ENCODE measurements at regions not wholly inside any gene's neighbourhood (a gene's known extent, or its start where the extent isn't known, plus 50 kb on each side); places are given as distances from the start of the nearest gene placed in this dataset.

DNA sequence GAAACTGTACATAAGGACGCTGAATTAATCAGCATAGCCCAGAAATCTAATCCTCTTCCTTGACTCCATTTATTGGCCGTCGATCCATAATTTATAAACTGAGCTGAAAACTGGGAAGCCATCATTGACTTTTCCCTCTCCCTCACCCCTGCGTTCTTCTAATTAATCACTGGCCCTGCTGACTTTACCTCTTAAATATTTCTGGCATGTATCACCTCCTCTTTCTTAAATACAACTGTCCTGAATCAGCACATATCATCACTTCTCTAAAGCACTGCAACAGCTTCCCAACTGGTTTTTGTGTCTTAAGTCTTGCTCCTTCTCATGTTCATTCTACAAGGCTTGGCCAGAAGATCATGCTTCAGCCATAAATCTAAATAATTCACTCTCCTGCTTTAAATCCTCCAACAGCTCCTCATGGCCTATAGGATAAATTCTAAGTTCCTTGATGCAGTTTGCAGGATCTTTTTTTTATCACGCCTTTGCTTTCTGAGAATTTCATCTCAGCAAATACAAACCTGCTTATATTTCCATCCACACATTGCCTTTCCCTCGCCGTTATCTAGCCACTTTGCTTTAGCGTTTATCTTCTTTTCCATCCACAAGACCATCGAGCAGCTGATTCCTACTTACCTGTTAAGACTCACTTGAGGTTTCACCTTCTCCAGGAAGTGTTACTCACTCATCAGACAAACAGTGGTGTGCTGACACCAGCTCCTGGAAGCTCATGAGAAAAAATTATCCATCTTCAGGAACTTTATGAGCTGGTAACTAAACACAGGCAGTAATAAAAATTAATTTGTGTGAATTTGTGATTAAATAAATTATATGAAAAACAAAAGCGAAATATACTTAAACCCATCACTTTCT lies 295.6 kb upstream of the FLRT2 start:
- H3K27me3 ChIP-seq (ENCODE audit: control insufficient read depth in 2 of 2, insufficient read depth in 2 of 2, low read length in 2 of 2): no peaks in the 10 kb centered on the region
- H2AFZ ChIP-seq (ENCODE audit: low read depth, low read length): no peak overlapping the region
- H3K9me1 ChIP-seq (replicated peaks; ENCODE audit: control insufficient read depth, extremely low read depth, insufficient read depth, low read length): no peaks in the 10 kb centered on the region
- no peak for FAIRE-seq
- DNase-seq (ENCODE audit: low read depth, low spot score): peak; percentile 39
- CTCF ChIA-PET: interaction anchor here (0.9 to 1.4 kb wide), 3 partner anchors 9 to 295 kb away, joined by 3 read pairs; partner anchors contain the start of gene FLRT2
- TF ChIP-seq FOS (IDR thresholded peaks at IDR 0.05; ENCODE audit: borderline replicate concordance, insufficient read depth, low read length): no peak
- TF ChIP-seq, protein P1, sequence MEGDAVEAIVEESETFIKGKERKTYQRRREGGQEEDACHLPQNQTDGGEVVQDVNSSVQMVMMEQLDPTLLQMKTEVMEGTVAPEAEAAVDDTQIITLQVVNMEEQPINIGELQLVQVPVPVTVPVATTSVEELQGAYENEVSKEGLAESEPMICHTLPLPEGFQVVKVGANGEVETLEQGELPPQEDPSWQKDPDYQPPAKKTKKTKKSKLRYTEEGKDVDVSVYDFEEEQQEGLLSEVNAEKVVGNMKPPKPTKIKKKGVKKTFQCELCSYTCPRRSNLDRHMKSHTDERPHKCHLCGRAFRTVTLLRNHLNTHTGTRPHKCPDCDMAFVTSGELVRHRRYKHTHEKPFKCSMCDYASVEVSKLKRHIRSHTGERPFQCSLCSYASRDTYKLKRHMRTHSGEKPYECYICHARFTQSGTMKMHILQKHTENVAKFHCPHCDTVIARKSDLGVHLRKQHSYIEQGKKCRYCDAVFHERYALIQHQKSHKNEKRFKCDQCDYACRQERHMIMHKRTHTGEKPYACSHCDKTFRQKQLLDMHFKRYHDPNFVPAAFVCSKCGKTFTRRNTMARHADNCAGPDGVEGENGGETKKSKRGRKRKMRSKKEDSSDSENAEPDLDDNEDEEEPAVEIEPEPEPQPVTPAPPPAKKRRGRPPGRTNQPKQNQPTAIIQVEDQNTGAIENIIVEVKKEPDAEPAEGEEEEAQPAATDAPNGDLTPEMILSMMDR (IDR thresholded peaks at IDR 0.05; ENCODE audit: extremely low read depth in 1 of 2, insufficient read depth in 1 of 2, low read depth in 1 of 2, low read length in 2 of 2): no peak
- no peak for TF ChIP-seq EZH2 (IDR thresholded peaks at IDR 0.05; ENCODE audit: borderline replicate concordance, low read depth, low read length, severe bottlenecking)
- no peak for TF ChIP-seq JUN (IDR thresholded peaks at IDR 0.05; ENCODE audit: borderline replicate concordance, insufficient read depth, insufficient read length, low read depth)
- no peak for TF ChIP-seq POLR2AphosphoS5 (IDR thresholded peaks at IDR 0.05; ENCODE audit: insufficient read depth, low read depth, low read length)
- no peak for TF ChIP-seq POLR2A (IDR thresholded peaks at IDR 0.05; ENCODE audit: low read depth, low read length)
- TF ChIP-seq MYC (IDR thresholded peaks at IDR 0.05; ENCODE audit: low read depth, low read length): no peak
- no peak for TF ChIP-seq GATA2 (IDR thresholded peaks at IDR 0.05; ENCODE audit: insufficient read depth, insufficient read length, low read depth, low read length)
- TF ChIP-seq, protein P2, sequence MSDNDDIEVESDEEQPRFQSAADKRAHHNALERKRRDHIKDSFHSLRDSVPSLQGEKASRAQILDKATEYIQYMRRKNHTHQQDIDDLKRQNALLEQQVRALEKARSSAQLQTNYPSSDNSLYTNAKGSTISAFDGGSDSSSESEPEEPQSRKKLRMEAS (IDR thresholded peaks at IDR 0.05; ENCODE audit: insufficient read depth, insufficient read length): no peak
- no peak overlapping the region for H3K4me2 ChIP-seq (ENCODE audit: insufficient read depth, low read length)
- H3K9me3 ChIP-seq (replicated peaks; ENCODE audit: control insufficient read depth, insufficient read depth, low read length): no peaks in the 10 kb centered on the region
- no peak overlapping the region for H3K27ac ChIP-seq (ENCODE audit: insufficient read depth, low read depth, low read length)
- dilution Hi-C loops (cut with MboI; ENCODE audit: extremely low pct_ligation_motif_present, low sequenced_read_pairs): no loop called here
- intact Hi-C loops (cut with micrococcal nuclease): loop anchor here (5.0 kb wide), 1 partner anchor 293 kb away; no protein-coding TSS in a partner anchor
- POLR2A ChIA-PET: no interaction called here
- H4K20me1 ChIP-seq (replicated peaks; ENCODE audit: control insufficient read depth, extremely low read depth, insufficient read depth, low read length): no peaks in the 10 kb centered on the region
- H3K4me1 ChIP-seq (ENCODE audit: control insufficient read depth, extremely low read depth, insufficient read depth, low read length): peaks cover 18% of the 10 kb centered on the region
- no peak overlapping the region for H3K4me3 ChIP-seq (replicated peaks in 1 of 3; ENCODE audit: insufficient read depth in 1 of 3, low read depth in 1 of 3, low read length in 3 of 3)
- H3K36me3 ChIP-seq (ENCODE audit: control insufficient read depth in 2 of 2, extremely low read depth in 1 of 2, insufficient read depth in 2 of 2, low read length in 2 of 2): no peaks in the 10 kb centered on the region
- no TSS peak for BruUV-seq (replicated peaks)
- H3K79me2 ChIP-seq (ENCODE audit: control insufficient read depth, insufficient read depth, low read length): no peaks in the 10 kb centered on the region
- no peak overlapping the region for H3K9ac ChIP-seq (replicated peaks; ENCODE audit: extremely low read depth, insufficient read depth, low read length)
